HL-60 (cell line): ENCODE measurements at regions not wholly inside any gene's neighbourhood (a gene's known extent, or its start where the extent isn't known, plus 50 kb on each side); places are given as distances from the start of the nearest gene placed in this dataset.

Experiments
- DNase-seq, 2 experiments: peaks; one replicate each; pipeline ENCODE4 v3.0.0-alpha.2; 2010 to 2020; ENCODE audit warnings: low read depth in 1 of 2, low spot score in 1 of 2
- H3K27ac ChIP-seq: fragments of 250-450 bp; sonication (Bioruptor Pico); replicated peaks from 2 replicates; pipeline ENCODE4 v1.5.1; 2020; ENCODE audit warnings: mild to moderate bottlenecking, moderate library complexity
- H3K27me3 ChIP-seq: fragments of 250-450 bp; sonication (Bioruptor Pico); 2 replicates; pipeline ENCODE4 v1.5.1; 2021; ENCODE audit warnings: mild to moderate bottlenecking, moderate library complexity; ENCODE audit not compliant: insufficient read depth, poor library complexity, severe bottlenecking
- H3K4me3 ChIP-seq: replicated peaks from 2 replicates; pipeline ENCODE4 v1.5.1; 2011; ENCODE audit warnings: mild to moderate bottlenecking, control low read depth, low read length; ENCODE audit not compliant: insufficient read depth
- CTCF ChIP-seq: IDR thresholded peaks from one replicate; pipeline ENCODE4 v1.5.1; 2011; ENCODE audit warnings: low read length, control low read depth, inconsistent platforms; ENCODE audit not compliant: insufficient read depth
- GABPA ChIP-seq: IDR thresholded peaks from 2 replicates; pipeline ENCODE4 v1.6.1; 2012; ENCODE audit warnings: low read depth
- POLR2AphosphoS5 ChIP-seq: IDR thresholded peaks from 2 replicates; pipeline ENCODE4 v1.6.1; 2012; ENCODE audit warnings: low read depth
- REST ChIP-seq: IDR thresholded peaks from 2 replicates; pipeline ENCODE4 v1.6.1; 2012; ENCODE audit warnings: low read depth; ENCODE audit not compliant: insufficient replicate concordance
- SPI1 ChIP-seq: IDR thresholded peaks from 2 replicates; pipeline ENCODE4 v1.6.1; 2012; ENCODE audit warnings: low read depth, mild to moderate bottlenecking, borderline replicate concordance

GRCh38 chr2:120991441-120991840 is 255.8 kb downstream of the GLI2 start:
- DNase-seq, result peak in 1 of 2 experiments; percentile 40
- Histone ChIP-seq H3K4me3 (no peak overlapping the region), H3K27me3 (no peaks in the 10 kb centered on the region), H3K27ac (no peak overlapping the region)
- no peak for TF ChIP-seq REST
- no peak for TF ChIP-seq POLR2AphosphoS5
- TF ChIP-seq GABPA, result no peak
- no peak for TF ChIP-seq SPI1

DNA sequence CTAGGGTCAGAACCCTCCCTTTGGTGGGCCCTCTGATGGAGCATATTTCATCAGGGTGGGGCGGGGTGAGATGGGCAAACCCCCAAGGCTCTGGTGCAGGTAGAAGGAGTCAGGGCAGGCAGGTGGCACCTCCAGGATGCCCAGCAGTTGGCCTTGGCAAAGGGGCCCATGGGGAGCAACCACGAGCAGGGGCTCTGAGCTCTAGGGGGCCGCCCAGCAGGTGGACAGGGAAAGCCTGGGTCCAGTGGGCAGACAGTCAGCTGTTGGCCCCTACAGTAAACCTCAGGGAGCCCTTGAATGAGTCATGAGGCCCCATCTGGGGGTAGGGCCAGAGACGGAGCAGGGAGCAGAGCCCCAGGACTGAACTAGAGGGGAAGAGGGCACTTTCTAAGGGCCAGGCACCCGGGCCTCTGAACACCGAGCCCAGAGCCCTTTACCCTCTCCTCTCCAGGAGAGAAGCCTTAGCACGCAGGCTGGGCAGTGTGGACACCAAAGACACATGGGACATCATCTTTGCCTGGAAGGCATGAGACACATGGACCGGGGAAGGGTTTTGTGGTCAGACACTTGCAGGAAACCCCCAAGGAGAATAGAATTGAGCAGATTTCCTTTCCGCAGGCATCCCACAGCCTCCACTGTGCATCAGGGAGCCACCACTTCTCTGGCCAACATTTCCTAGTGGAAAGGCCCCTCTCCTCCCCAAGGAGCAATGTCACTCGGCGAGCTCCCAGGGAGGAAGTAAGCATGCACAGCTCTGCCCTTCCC is 257.3 kb downstream of the GLI2 start:
- no peak for DNase-seq
- no peak overlapping the region for H3K27ac ChIP-seq
- no peak for TF ChIP-seq REST
- no peak for TF ChIP-seq CTCF
- TF ChIP-seq SPI1, result no peak
- no peak for TF ChIP-seq POLR2AphosphoS5
- TF ChIP-seq GABPA, result no peak
- H3K27me3 ChIP-seq, result no peaks in the 10 kb centered on the region
- no peak overlapping the region for H3K4me3 ChIP-seq

DNA sequence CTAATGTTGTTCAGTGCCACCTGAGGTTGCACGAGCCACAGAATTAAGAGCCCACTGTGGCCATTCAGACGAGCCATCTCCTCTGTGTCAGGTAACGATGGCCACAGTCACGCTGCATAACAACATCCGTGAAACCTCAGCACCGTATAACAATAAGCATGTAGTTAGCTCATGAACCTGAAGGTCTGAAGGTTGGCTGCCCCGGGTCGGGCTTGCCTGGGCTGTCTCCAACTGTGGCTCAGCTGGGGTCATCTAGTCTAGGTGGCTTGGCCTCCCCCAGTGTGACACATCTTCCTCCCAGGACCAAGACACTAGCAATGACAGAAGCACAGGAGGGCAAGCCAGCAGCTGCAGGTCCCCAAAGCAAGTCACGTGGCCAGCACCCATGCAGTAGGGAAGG is 258.0 kb downstream of the GLI2 start:
- Histone ChIP-seq H3K27me3 (no peaks in the 10 kb centered on the region), H3K4me3 (no peak overlapping the region), H3K27ac (no peak overlapping the region)
- no peak for DNase-seq
- TF ChIP-seq CTCF (no peak), POLR2AphosphoS5 (no peak), GABPA (no peak), SPI1 (no peak), REST (no peak)
